ENCODE measurements at regions not wholly inside any gene's neighbourhood (a gene's known extent, or its start where the extent isn't known, plus 50 kb on each side); places are given as distances from the start of the nearest gene placed in this dataset.
"Not testable (repeated sequence)": the region's sequence is repeated elsewhere in the genome, so short reads cannot be mapped to it uniquely, and the experiment has no call there.

DNA sequence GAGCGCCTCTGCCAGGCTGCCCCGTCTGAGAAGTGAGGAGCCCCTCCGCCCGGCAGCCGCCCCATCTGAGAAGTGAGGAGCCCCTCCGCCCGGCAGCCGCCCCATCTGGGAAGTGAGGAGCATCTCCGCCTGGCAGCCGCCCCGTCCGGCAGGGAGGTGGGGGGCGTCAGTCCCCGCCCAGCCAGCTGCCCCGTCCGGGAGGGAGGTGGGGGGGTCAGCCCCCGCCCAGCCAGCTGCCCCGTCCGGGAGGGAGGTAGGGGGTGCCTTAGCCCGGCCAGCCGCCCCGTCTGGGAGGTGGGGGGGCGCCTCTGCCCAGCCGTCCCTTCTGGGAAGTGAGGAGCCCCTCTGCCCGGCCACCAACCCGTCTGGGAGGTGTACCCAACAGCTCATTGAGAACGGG, 75.4 kb upstream of the DIO2 start:
- not testable (repeated sequence) for DNase-seq

DNA sequence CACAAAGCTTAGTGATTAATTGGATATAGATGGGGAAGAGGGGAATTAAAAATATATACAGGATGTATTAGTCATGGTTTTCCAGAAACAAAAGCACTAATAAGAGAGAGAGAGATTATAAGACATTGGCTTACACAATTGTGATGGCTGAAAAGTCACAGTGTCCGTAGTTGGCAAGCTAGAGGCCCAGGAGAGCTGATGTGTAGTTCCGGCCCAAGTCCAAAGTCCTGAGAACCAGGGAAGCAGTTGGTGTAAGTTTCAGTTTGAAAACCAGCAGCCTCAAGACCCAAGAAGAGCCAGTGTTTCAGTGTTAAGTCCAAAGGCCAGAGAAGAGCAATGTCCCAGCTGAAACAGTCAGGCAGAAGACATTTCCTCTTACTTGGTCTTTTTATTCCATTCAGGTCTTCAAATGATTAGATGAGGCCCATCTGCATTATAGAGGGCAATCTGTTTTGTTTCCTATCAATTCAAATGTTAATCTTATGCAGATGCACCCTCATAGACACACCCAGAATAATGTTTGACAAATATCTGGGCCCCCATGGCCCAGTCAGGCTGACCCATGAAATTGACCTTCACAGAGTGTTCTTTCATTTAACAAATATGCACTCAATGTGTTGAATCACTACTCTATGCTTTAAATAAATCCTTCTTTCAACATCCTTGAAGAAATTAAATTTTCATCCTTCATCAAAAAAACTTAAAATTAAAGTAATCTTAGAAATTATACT, 67.2 kb upstream of the DIO2 start:
- no peak for DNase-seq

DNA sequence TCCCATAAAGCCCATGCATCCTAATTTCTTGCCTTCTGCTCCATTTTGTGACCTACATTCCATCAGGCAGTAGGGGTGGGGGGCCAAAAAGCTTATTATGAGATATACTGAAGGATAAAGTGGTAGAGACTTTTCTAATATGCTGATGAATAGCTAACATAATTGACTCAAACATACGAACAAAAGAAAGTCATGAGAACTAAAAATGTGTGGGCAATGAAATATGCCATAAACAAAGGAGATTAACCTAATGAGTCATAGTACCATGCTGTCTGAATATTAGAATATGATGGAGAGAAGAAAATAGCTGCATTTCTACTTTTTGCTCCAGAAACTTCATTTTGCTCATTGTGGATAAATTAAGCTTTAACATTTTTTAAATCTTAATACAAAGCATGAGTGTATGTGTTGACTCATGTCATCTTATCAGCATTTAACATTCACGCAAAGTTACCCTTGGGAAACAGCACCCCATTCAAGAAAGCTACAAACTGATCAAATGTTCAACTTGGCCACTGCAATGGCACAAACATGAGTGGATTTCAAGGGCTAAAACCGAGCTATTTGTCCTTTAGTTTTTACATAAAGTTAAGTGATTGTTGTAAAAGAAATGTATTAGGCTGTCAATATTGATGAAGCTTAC, 64.0 kb upstream of the DIO2 start:
- DNase-seq = no peak

DNA sequence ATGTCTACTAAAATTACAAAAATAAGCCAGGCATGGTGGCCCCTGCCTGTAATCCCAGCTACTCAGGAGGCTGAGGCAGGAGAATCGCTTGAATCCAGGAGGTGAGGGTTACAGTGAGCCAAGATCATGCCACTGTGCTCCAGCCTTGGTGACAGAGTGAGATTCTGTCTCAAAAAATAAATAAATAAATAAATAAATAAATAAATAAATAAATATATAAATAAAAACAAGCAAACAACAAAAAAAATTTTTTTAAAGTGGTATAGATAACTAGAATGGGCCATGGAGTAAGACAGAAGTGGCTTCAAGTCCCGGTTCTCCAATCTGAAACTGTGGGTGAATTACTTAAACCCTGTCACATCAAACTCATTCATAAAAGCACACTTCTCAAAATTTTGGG, 63.0 kb upstream of the DIO2 start:
- DNase-seq = not testable (repeated sequence)

DNA sequence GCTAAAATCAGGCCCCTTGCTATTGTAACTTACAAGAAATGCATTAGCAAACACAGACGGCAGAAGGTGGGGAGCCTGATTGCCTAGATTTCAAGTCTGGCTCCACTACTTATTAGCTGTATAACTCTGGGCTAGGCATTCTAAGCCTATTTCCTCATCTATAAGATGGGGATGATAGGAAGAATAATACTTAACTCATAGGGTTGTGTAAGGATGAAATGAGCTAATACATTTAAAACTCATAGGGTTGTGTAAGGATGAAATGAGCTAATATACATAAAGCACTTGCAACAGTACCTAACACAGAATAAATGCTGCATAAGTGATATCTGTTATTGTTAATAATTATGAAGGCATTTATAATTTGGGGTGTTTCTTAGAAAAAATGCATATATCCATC, 60.1 kb upstream of the DIO2 start:
- no peak for DNase-seq

DNA sequence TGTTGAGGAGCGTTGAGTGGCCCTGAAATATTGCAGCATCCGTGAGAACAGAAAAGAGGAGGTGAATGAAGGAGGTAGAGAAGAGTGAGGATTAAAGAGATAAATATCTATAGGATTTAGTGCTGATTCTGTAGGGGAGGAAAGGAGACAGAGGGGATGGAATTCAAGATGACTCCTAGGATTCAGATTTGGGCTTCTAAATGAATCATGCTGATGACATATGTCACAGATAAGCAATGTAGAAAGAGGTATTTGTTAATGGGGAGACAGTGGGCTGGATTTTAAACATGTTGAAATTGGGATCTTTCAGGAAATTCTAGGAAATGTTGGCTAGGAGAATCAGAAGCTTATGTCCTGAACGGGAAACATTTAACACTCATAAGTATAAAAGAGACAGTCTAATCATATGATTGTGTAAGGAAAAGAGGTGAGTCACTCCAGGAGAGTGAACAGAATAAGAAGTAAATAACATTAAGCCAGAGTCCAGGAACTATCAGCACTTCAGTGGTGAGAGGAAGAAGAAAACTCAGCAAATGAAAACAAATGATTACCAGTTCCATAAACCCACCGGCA, 58.1 kb upstream of the DIO2 start:
- no peak for DNase-seq

DNA sequence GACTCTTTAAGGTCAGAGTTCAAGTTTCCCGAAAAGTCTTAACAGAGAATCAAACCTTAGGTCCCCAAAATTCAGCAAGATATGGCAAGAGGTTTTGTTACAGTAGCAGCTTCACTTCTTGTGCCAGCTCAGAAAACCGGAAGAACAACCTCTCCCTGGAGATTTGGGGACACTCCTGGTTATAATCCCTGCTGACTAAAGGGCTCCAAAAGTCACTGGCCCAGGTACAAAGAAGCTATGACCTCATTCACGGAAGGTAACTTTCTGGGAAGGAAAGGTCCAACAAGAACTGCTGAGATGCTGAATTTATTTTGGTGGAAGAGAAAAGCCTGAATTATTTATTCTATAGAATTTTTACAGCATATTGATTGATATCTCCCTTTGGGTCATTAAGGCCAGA, 55.6 kb upstream of the DIO2 start:
- DNase-seq = no peak

DNA sequence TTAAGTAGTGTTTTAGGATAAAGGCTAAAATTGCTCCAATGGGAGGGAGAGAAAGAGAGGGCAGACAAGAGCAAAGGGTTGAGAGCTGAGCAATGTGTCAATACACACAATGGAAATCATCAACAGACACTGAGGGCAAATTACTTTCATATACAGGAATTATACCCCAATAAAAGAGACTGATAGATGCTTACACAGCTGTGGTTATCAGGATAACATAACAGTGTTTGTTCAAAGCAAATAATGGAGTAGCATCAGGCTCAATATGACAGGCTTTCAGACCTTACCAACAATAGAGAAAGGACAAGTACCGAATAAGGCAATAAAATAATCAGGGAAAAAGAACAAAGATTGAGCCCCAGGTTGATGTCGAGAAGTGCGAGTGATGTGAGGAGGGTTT, 53.4 kb upstream of the DIO2 start:
- DNase-seq = no peak

All from GF-D8 (cell line).